A549 (cell line): ENCODE measurements at regions not wholly inside any gene's neighbourhood (a gene's known extent, or its start where the extent isn't known, plus 50 kb on each side); places are given as distances from the start of the nearest gene placed in this dataset.

Source experiments
- EP300 ChIP-seq, 2 experiments: fragments of >200 bp; sonication (Bioruptor Twin); formaldehyde crosslinking; IDR thresholded peaks; 2 replicates in 1 of 2; 3 replicates in 1 of 2; pipeline ENCODE4 v1.6.1; 2016 to 2017
- HDAC2 ChIP-seq: fragments of 200-600 bp; sonication (generic); IDR thresholded peaks from 2 replicates; pipeline ENCODE4 v1.6.1; 2016
- NFE2L2 ChIP-seq: fragments of 150-350 bp; conservative IDR thresholded peaks from 2 replicates; pipeline ENCODE4 v1.6.1; 2014; ENCODE audit warnings: low read length

- no peak for TF ChIP-seq EP300 (IDR thresholded peaks at IDR 0.05)
- TF ChIP-seq HDAC2, result no peak
- TF ChIP-seq NFE2L2, result no peak
Observed at GRCh38 chr17:65406552-65406951, 154.9 kb downstream of the AXIN2 start.
